Caki2 (cell line): ENCODE measurements at regions not wholly inside any gene's neighbourhood (a gene's known extent, or its start where the extent isn't known, plus 50 kb on each side); places are given as distances from the start of the nearest gene placed in this dataset.
"Not testable (repeated sequence)": the region's sequence is repeated elsewhere in the genome, so short reads cannot be mapped to it uniquely, and the experiment has no call there.

Experiments
- DNase-seq: peaks from one replicate; pipeline ENCODE4 v3.0.0-alpha.2; 2015; ENCODE audit warnings: low read depth
- in situ Hi-C: cut with HindIII; loops from 2 replicates; pipeline ENCODE4 v1.10.0; 2016; ENCODE audit warnings: low sequenced_read_pairs, low pct_unique_long_range_greater_than_20kb, mixed read lengths

DNA sequence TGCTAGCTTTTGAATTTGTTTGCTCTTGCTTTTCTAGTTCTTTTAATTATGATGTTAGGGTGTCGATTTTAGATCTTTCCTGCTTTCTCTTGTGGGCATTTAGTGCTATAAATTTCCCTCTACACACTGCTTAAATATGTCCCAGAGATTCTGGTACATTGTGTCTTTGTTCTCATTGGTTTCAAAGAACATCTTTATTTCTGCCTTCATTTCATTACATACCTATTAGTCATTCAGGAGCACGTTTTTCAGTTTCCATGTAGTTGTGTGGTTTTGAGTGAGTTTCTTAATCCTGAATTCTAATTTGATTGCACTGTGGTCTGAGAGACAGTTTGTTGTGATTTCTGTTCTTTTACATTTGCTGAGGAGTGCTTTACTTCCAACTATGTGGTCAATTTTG is 51.2 kb upstream of the MB21D2 start:
- DNase-seq, in situ Hi-C loops: not testable (repeated sequence)

DNA sequence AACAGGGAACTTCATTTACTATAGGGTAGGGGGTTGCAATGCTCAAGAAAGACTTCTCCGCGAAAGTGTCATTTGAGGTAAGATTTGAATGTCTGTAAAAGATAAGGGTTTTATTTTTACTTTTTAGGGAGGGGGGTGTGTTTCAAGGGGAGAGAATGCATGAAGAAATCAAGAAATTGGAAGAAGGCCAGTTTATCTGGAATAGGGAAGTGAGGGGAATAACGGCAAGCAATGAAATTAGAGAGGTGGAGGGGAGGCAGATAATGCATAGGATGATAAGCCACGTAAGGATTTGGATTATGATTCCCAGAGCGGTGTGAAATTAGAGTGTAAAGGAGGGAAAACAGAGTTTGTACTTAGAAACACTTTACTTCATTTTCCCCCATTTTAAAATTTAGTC is 63.0 kb upstream of the MB21D2 start:
- in situ Hi-C loops: no loop called here
- no peak for DNase-seq

DNA sequence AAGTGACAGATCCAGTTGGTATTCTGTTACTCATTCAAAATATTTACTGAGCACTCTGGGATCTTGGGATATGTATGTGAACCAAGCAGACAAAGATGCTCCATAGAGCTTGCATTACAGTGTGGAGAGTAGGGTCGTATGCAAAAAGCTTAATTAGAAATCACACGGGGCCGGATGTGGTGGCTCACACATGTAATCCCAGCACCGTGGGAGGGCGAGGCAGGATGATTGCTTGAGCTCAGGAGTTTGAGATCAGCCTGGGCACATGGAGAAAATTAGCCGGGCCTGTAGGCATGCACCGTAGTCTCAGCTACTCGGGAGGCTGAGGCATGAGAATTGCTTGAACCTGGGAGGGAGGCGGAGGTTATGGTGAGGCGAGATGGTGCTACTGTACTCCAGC is 68.7 kb upstream of the MB21D2 start:
- no peak for DNase-seq
- in situ Hi-C loops: no loop called here

DNA sequence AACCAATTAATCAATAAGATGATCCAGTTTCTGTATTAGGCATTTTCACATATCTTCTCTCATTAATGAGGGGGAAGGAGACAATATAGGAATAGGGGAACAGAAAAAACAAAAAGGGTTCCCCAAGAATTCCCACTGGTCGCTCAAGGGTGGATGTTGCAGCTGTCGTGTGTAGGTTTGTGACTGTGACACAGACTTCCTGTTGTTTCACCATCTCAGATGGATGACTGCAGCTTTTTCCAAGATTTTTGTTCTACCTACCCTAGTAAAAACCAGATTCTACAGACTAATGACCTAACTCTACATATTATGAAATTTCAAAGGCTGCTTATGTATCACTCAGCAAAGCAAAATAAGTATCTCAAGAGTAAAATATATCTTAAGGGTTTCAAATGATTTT is 73.7 kb upstream of the MB21D2 start:
- in situ Hi-C loops: no loop called here
- DNase-seq: no peak

DNA sequence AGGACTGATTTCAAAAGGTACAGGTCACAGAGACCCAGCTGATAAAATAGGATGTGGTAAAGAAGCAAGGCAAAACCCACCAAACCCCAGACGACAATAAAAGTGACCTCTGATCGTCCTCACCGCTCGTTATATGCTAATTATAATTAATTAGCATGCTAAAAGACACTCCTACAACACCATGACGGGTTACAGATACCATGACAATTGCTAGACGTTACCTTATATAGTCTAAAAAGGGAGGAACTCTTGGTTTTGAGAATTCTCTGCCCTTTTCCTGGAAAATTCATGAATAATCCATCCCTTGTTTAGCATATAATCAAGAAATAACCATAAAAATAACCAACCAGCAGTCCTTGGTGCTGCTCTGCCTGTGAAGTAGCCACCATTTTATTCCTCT is 74.7 kb upstream of the MB21D2 start:
- DNase-seq: no peak
- in situ Hi-C loops: no loop called here

DNA sequence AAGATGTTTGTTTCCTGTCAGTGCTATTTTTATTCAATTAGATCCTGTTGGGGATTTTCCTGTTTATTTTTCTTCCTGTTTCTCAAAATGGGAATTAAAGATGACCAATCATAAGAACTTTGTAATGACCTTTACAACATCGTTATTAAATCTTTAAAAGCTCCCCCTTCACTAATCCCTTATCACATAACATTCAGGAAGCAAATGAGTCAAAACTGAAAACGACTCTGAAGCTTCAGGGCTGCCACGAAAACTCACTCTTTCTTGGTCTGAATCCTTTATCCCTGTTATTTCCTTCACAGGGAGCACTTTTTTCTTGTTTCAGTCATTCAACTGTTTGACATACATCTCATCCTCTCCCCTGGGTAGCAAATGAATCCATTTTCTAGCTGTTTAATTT is 75.8 kb upstream of the MB21D2 start:
- no peak for DNase-seq
- in situ Hi-C loops: no loop called here

DNA sequence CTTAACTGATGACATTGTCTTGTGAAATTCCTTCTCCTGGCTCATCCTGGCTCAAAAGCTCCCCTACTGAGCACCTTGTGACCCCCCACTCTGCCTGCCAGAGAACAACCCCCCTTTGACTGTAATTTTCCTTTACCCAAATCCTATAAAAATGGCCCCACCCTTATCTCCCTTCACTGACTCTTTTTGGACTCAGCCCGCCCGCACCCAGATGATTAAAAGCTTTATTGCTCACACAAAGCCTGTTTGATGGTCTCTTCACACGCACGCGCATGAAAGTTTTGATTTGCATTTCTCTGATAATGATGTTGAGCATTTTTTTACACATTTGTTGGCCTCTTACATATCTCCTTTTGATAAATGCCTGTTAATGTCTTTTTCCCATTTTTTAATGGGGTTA is 83.5 kb upstream of the MB21D2 start:
- DNase-seq, in situ Hi-C loops: not testable (repeated sequence)

DNA sequence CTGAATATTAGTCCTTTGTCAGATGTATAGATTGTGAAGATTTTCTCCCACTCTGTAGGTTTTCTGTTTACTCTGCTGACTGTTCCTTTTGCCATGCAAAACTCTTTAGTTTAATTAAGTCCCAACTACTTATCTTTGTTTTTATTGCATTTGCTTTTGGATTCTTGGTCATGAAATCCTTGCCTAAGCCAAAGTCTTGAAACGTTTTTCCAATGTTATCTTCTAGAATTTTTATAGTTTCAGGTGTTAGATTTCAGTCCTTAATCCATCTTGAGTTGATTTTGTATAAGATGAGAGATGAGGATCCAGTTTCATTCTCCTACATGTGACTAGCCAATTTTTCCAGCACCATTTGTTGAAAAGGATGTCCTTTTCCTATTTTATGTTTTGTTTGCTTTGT is 86.0 kb upstream of the MB21D2 start:
- in situ Hi-C loops, DNase-seq: not testable (repeated sequence)

DNA sequence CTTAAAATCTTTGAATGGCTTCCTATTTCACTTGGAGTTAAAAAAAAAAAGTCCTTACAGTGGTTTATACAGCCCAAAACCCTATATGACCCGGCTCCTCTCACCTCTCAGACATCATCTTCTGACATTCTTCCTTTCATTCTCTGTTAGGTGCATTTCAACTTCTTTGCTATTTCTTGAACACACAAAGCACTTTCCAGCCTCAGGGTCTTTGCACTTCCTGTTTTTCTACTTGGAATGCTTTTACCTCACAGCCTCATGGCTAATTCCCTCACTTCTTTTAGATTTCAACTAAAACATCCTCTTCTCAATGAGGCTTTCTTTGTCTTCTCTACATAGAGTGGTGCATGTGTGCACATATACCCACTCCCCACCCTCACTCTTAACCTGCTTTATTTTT is 91.0 kb upstream of the MB21D2 start:
- in situ Hi-C loops: no loop called here
- no peak for DNase-seq

DNA sequence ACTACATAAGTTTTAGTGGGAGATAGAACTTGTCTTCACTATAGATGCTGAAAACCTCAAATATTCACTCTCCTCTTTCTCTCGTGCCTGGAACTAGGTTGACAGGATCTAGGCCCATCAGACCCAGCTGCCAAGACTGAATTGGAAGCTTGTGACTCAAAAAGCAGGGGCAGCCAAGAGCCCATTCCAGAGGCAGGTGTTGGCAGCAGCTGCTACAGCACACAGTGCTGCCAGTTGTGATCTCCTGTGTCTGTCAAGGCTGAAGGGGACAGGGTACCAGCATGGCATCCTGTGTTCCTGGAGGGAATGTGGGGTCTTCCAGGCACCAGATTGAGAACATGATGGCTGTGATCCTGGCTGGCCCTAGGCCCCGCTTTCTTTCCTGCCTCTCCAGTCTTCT is 92.5 kb upstream of the MB21D2 start:
- in situ Hi-C loops: no loop called here

DNA sequence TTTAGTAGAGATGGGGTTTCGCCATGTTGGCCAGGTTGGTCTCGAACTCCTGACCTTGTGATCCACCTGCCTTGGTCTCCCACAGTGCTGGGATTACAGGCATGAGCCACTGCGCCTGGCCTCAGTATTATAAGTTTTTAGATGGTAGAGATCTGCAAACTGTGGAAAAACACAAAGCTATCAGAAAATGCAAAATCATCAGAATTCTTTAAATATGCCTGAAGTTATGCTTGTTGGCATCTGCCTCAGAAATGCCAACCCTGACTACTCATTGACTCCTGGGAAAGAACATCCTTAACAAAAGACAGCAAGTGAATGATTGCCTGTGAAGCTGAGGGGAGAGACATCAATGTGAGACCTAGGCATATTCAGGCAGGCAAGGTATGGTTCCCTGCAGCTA is 94.3 kb upstream of the MB21D2 start:
- no peak for DNase-seq
- in situ Hi-C loops: no loop called here

More for the DNA sequence above, 92.5 kb upstream of the MB21D2 start:
- DNase-seq: no peak

DNA sequence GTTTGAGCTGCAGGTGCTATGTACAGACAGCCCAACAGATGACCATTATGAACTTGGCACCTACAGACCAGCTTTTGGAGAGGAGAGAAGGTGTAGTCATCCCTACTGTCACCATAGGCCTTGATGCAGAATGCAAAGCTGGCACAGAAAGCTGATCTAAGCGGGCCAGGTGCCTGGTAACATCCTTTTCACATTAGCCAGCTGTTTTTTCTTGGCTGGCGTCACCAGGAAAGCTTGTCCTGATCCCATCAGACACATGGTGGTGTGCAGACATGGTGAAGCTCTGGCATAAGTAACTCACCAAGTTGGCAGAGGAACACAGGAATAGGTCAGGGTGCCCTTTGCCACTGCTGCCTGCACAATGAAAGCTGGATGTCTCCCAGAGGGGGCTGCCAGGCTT is 97.2 kb upstream of the MB21D2 start:
- in situ Hi-C loops: no loop called here
- DNase-seq: no peak

DNA sequence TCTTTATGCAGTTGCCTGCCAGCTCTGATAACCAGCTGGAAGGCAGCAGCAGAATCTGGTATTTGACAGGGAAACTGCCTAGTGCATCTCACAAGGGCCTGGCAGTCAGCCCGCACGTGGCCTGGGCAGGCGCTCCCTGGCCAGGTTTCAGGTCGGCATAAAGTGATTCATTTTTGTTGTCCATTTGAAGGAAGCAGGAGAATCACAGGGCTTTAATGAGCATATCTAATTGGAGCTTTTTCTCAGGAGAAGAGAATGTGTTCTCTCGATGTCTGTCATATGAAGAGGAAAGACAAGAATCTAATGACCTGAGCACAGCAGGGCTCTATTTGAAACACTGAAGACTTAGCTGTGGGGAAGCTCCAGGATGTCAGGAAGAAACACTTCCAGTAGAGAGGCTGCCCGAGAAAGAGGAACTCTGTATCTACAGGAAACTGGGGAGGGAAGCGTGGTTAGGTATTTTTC is 98.8 kb upstream of the MB21D2 start:
- no peak for DNase-seq
- in situ Hi-C loops: no loop called here

DNA sequence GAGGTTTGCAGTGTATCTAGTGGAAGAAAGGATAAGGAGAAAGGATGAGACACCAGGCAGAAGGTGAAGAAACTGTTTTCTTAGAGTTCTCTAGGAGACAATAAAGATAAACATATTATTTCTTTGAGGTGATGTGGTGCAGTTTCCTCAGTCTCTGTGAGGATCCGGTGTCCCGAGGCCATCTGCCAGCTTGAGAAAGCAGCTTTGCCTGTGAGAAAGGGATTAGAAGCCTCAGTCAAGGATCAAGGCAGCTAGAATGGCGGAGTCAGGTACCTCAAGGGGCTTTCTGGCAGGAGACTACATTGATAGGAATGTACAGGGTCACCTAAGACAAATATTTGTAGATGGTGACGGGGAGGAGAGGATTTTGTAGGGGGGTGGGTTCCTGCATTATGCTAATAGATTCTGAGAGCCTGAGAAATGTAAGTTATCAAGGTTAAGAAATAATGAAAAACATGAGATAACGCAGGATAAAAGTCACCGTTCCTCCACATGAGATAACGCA is 103.9 kb upstream of the MB21D2 start:
- in situ Hi-C loops: no loop called here

DNA sequence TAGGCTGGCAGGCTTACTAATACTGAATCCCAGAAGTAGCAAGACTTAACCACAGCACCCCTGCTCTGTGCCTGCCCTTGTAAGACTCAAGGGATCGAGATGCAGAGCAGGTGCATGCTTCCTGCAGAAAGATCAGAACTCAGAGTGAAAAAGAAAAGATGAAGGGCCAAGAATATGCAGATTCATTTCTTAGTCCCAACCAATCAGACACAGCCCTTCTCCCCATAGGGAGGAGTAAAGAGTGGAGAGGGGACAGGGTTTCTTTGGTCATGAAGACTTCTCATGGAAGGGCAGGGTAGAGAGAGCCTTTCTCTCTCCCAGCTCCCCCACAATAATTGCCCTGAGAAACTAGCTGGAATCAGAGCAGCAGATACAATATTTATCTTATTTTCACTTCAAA is 105.6 kb upstream of the MB21D2 start:
- no peak for DNase-seq
- in situ Hi-C loops: no loop called here

More for the DNA sequence above, 103.9 kb upstream of the MB21D2 start:
- no peak for DNase-seq

DNA sequence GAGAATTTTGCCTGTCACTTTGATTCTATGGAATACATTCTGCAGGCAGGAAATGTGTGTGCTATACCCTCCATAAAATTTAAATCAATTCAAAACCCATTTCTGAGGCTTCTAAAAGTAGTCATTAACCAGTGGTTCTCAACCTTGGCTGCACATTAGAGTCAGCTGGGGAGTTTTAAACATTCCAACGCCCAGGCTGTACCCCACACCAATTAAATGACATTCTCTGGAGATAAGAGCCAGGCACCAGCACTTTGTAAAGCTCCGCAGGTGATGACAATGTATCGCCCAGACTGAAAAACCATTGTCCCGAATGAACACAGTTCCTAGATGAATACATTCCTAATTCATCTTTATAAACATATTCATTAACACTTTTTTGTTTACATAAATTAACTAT is 110.6 kb upstream of the MB21D2 start:
- no peak for DNase-seq
- in situ Hi-C loops: no loop called here

DNA sequence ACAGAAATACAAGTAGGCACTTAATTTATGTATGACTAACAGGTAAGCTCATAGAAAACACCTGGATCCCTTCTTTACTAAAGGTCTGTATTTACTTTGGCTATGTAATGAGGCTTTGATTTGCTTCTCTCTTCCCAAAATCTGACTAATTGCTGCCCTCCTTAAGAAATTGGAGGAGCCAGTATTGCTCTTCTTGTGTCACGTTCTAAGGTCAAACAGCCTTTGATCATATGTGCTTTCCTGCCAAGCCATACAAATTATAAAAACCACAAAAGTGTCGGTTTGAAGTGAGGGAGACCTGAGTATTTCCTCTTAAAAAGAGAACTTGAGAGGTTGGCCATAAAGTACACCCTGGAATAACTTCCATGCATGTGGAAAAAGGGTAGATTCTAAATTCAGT is 112.1 kb upstream of the MB21D2 start:
- in situ Hi-C loops: no loop called here

DNA sequence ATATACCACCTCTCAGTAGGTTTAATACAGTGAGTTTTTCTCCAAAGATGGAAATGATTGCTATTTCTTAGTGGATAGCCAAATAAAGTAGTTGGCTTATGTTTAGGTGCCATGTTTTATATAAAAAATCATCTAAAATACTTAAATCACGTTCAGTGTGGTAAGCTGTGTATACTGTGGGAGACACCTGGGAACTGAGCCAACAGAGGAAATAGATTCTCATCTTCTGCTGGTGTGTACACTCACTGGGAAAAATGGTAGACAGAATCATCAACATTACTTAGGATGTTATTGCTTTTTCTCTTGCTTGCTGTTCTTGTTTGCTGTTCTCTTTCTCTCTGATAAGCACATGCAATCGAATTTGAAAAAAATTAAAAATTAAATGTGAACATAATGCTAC is 112.6 kb upstream of the MB21D2 start:
- DNase-seq: no peak
- in situ Hi-C loops: no loop called here

More for the DNA sequence above, 112.1 kb upstream of the MB21D2 start:
- DNase-seq: no peak

DNA sequence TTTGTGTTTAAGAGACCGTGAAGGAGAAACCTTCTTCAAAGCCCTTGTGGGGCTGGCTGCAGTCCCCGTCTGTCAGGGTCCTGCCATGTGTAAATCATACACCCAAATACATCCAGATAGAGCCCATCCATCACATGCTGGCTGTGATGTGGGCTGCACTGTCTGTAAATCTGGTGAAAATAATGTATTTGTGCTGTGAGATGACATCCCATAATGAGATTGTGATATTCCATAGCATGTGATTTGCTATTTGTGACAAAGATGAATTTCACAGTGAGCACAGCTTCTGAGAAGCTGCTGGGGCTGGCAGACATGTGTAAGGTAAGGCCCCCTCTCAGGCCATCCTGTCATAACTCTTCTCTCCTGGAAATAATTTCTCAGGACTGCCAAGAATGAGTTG is 114.3 kb upstream of the MB21D2 start:
- DNase-seq: no peak
- in situ Hi-C loops: no loop called here

DNA sequence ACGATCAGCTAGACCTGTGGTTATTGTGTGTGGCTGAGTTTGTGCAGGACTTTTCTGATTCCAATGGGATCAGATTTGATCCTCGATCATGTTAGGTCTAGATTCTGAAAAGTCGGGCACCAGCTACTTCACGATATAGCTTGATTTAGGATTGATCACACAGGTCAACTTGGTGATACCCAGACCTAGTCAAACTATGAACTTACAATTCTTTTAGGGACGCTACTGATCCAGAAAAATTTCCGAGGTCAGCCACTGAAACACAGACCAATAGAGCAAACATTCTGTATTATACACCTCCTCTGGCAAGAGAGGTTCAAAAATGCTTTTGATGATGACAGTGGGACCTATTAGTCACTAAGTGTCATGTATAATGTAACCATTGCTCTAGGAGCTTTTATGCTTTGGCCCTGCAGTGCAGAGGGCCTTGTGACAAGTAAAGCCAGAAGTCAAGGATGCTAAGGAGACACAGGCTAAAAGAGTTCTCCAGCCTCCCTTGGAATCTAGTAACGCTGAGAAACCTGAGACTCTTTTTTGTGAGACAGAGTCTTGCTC is 115.6 kb upstream of the MB21D2 start:
- no peak for DNase-seq
- in situ Hi-C loops: no loop called here

DNA sequence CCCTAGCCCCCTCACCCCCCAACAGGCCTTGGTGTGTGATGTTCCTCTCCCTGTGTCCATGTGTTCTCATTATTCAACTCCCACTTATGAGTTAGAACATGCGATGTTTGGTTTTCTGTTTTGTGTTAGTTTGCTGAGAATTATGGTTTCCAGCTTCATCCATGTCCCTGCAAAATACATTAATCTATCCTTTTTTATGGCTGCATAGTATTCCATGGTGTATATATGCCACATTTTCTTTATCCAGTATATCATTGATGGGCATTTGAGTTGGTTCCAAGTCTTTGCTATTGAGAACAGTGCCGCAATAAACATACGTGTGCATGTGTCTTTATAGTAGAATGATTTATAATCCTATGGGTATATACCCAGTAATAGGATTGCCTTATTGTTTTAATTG is 120.2 kb upstream of the MB21D2 start:
- DNase-seq, in situ Hi-C loops: not testable (repeated sequence)
